NB4 (cell line): ENCODE measurements at regions not wholly inside any gene's neighbourhood (a gene's known extent, or its start where the extent isn't known, plus 50 kb on each side); places are given as distances from the start of the nearest gene placed in this dataset.

ENCODE experiments used
- DNase-seq: peaks from one replicate; pipeline ENCODE4 v3.0.0; 2010; ENCODE audit warnings: low read depth
- H3K4me3 ChIP-seq: one replicate; pipeline ENCODE4 v1.5.1; 2011; ENCODE audit warnings: mild to moderate bottlenecking, low read depth, low read length, moderate library complexity
- CTCF ChIP-seq: IDR thresholded peaks from one replicate; pipeline ENCODE4 v1.5.1; 2012; ENCODE audit warnings: low read depth, low read length
- MYC ChIP-seq: IDR thresholded peaks from 2 replicates; pipeline ENCODE4 v1.6.1; 2011; ENCODE audit warnings: low read depth, low read length
- POLR2A ChIP-seq: IDR thresholded peaks from 2 replicates; pipeline ENCODE4 v1.6.1; 2011; ENCODE audit warnings: mild to moderate bottlenecking; ENCODE audit not compliant: insufficient read length; ENCODE audit errors: extremely low read depth
- TF ChIP-seq, protein P1 (sequence below): IDR thresholded peaks from 2 replicates; pipeline ENCODE4 v1.6.1; 2011; ENCODE audit warnings: low read depth, low read length

- no peak overlapping the region for H3K4me3 ChIP-seq
- TF ChIP-seq, protein P1, sequence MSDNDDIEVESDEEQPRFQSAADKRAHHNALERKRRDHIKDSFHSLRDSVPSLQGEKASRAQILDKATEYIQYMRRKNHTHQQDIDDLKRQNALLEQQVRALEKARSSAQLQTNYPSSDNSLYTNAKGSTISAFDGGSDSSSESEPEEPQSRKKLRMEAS: no peak
- no peak for DNase-seq
Observed at GRCh38 chrX:94871640-94872039, 1197.6 kb downstream of the FAM133A start.

DNA sequence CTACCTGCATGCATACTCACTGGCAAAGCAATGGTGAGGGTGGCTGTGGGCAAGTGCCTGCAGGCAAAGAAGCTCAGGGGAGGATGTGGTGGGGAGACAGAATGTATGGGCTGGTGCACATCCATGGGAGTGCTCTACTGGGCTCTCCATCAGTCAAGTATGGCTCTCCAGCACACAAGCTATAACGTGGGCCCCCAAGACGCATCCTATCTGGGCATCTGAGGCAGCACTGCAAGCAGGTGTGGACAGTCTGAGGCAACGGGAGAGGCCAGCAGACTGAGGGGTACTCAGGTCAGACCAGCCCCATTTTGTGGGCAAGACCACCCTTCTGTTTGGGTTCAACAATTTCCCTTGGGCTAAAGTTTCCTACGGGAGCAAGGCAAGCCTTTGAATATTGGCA lies 1227.8 kb downstream of the FAM133A start:
- no peak overlapping the region for H3K4me3 ChIP-seq
- TF ChIP-seq POLR2A (no peak), MYC (no peak), CTCF (no peak)
- TF ChIP-seq, protein P1: no peak
- no peak for DNase-seq

- TF ChIP-seq CTCF (no peak), POLR2A (no peak), MYC (no peak)
- TF ChIP-seq, protein P1: no peak
- H3K4me3 ChIP-seq: no peak overlapping the region
- DNase-seq: peak; percentile 0
Observed at GRCh38 chrX:94908171-94908570, 1234.2 kb downstream of the FAM133A start.

DNA sequence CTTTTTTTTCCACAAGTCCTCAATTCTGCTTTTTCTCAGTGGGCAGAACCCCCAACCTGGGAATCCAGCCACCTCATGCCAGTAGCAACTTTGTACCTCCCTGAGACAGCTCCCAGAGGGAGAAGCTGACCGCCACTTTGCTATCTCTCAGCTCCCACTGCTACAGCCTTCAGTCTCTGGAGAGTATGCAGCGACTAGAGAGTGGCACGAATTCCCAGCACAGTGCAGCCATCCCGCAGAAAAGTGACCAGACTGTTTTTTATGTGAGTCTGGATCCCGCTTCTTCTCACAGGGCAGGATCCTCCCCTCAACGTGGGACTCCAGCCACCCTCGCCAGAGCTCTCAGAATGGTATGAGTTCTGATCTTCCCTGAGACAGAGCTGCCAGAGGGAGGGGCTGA lies 1234.6 kb downstream of the FAM133A start:
- H3K4me3 ChIP-seq: no peak overlapping the region
- no peak for DNase-seq
- no peak for TF ChIP-seq POLR2A
- TF ChIP-seq, protein P1: no peak
- no peak for TF ChIP-seq MYC
- TF ChIP-seq CTCF: no peak

- TF ChIP-seq POLR2A: no peak
- no peak for TF ChIP-seq MYC
- TF ChIP-seq, protein P1: no peak
- no peak for TF ChIP-seq CTCF
- no peak for DNase-seq
- H3K4me3 ChIP-seq: no peak overlapping the region
Observed at GRCh38 chrX:94914235-94914634, 1240.2 kb downstream of the FAM133A start.

GRCh38 chrX:94932278-94932965 lies 1258.4 kb downstream of the FAM133A start:
- H3K4me3 ChIP-seq: no peak overlapping the region
- TF ChIP-seq MYC: no peak
- TF ChIP-seq, protein P1: no peak
- no peak for DNase-seq

GRCh38 chrX:94936722-94937121 lies 1262.7 kb downstream of the FAM133A start:
- DNase-seq: no peak
- H3K4me3 ChIP-seq: no peak overlapping the region
- no peak for TF ChIP-seq MYC
